GM21576 (cell line): ENCODE measurements at regions not wholly inside any gene's neighbourhood (a gene's known extent, or its start where the extent isn't known, plus 50 kb on each side); places are given as distances from the start of the nearest gene placed in this dataset.
A peak's percentile ranks its signal among the peaks of the same experiment; 100 is the strongest.
"Not testable (repeated sequence)": the region's sequence is repeated elsewhere in the genome, so short reads cannot be mapped to it uniquely, and the experiment has no call there.

Experiments
- ATAC-seq: cut with Tn5 transposase; IDR thresholded peaks from one replicate; pipeline ENCODE4 v1.9.1; 2021; ENCODE audit warnings: mild to moderate bottlenecking, moderate library complexity; ENCODE audit not compliant: unreplicated experiment

DNA sequence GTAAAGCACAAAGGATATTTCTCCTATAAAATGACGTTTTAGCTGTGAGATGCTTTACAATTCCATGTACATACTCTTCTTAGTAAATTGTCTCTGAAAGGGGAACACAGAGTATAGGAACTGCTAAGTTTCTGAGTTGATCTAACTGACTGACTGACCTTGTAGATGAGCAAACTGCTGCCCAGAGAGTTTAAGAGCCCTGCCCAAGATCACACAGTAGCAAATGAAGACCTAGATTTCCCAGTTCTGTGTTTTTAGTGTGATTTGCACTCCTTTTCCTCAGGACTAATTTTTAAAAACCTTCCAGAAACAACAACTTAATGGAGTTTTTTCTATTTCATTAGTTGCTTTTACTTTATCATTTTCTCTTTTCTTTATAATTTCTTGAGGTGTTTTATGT, 247.7 kb downstream of the PDCD6IP start:
- ATAC-seq, result no peak

DNA sequence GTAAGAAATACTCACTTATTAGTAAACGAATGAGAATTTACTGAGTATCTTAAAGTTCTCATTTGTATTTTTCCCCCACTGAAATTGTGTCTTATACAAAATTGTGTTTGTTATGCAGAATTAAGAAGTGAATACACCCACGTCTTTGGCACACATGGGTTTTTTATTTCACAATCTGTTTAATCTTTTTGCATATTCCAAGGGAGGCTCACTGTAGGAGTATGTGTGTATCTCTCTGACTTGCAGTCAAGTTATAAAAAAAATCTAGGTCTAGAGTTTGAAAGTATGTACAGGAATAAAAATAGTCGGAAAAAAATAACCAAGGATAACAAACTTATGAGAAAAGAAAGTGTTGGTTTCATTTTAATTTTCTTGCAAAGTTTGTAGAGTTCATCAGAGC, 255.2 kb downstream of the PDCD6IP start:
- no peak for ATAC-seq

DNA sequence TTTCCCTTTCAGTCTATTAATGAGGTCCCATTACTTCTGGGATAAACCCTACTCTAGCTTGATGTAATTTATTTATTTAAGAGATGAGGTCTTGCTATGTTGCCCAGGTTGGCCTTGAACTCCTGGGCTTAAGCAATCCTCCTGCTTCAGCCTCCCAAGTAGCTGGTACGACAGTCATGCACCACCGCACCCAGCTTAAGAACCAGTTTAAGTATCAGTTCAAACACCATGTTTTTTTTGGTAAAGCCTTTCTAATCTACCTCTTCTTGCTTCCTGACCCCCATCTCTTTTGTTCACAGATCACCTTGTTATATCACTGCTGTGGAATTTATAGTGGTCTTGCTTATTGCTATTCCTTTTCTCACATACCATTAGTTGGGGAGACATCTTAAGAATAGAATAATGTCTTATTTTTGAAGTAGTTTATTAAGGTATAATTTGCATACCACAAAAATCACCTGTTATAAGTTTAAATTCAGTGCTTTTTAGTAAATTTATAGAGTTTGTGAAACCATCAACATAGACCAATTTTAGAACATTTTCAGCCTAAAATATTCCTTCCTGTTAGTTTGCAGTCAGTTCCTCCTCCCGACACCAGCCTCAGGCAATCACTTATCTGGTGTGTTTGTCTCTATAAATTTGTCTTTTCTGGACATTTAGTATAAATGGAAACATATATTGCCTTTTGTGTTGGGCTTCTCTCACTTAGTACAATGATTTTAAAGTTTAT, 257.9 kb downstream of the PDCD6IP start:
- peak; percentile 7 for ATAC-seq

DNA sequence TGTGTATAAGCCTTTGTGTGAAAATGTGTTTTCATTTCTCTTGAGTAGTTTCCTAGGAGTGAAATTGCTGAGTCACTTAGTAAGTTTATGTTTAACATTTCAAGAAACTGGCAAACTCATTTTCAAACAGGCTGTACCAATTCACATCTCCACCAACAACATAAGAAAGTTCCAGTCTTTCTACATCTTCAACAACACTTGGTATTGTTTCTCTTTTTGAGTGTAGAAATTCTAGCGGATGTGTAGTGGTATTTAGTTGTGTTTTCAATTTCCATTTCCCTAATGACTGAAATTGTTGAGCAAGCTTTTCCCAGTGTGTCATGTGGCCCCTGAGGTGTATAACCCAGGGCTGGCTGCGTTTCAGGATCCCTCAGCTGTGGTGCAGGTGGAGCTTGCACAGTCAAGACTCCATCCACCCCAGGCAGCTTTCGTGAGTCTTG, 258.5 kb downstream of the PDCD6IP start:
- ATAC-seq, result peak; percentile 93

DNA sequence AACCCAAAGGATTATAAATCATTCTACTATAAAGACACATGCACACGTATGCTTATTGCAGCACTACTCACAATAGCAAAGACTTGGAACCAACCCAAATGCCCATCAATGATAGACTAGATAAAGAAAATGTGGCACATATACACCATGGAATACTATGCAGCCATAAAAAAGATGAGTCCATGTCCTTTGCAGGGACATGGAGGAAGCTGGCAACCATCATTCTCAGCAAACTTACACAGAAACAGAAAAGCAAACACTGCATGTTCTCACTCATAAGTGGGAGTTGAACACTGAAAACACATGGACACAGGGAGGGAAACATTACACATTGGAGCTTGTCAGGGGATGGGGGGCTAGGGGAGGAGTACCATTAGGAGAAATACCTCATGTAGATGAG, 262.6 kb downstream of the PDCD6IP start:
- ATAC-seq, result not testable (repeated sequence)

DNA sequence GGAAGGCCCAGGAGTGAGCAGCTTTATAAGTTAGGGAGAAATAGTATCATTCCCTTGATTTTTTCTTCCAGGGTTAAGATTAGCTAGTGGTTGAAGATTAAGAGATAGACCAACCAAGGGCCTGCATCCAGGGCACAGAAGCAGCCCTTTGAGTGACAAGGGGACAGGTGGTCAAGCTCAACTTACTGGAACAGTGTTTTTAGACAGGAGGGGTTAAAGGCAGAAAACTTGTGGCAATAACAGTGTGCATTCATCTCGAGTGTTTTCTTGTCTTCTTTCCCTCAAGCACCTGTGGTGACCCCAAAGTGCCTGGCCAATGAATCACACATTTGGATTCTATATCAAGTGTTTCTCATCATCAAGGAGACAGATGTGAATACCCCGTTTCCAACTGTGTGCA, 267.5 kb downstream of the PDCD6IP start:
- no peak for ATAC-seq

DNA sequence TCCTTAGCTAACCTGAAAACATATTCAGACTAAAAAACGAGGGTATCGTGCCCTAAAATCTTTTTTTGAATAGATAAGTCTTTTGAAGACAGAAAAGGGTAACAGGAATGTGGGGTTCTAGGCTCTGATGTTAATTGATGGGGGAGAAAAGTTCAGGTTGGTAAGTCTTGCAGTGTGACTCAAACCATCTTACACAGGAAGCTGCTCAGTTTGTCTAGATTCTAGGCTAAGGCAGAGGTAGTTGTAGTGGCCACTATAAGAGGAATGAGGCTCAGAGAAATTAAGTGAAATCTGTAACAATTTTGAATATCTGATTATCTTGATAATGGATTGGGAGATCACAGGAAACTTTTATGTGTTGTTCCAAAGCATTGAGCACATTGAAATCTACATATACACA, 267.9 kb downstream of the PDCD6IP start:
- no peak for ATAC-seq

DNA sequence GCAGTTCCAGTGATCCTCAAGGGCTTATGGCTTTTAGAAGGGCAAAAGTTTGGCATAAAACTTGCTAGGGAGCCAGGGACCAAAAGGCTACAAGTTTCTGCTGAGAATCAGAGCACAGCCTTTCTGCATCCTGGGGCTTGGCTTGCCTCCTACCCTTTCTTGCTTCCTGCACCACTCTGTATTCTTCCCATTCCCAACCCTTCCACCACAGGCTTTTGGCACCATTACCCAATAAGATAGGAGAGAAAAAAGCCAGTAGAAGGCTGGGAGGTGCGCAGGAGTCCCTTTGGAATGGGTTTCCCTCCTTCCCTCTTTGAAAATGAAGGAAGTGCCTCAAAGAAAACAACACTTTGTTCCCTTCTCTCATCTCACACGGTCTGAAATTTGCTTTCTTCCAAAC, 268.6 kb downstream of the PDCD6IP start:
- ATAC-seq, result no peak

DNA sequence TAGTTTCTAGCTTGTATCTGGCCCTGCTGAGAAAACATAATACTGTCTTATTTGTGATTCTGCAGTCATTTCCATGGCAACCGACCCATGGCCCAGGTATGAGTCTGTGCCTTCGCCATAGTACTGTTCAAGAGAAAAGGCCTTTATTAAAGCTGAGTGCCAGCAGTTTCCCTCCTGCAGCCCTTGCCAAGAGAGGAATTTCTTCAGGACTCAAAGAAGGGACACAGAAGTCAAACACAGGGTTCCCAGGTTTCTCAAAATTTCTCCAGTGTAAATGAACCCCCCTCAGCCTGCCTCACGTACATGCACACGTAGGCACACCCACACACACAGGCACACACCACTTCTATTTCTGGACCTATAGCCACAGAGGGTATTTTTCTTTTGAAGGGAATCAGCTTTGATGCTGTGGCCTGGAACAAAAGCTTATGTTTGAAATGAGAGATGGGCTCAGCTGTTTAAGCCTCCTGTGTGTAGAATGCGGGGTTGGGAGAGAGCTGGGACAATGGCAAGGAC, 269.2 kb downstream of the PDCD6IP start:
- ATAC-seq, result no peak

DNA sequence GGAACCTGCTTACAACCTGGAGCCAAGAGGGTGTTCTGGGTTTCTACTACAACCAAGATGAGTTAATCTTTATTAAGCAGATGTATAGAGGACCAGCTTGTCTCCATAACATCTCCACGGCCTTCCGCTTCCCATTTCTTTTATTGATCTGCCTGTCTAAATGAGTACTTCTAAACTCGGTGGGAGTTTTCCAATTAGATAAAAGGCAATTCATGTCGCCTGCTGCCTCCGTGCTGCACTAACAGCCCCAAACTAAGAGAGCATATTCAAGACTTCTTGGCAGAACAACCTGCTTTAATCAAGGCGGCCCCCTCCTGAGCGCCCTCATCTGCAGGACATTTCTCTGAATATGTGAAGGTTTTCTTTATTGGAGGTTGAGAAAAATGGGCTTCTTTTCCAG, 270.1 kb downstream of the PDCD6IP start:
- no peak for ATAC-seq

DNA sequence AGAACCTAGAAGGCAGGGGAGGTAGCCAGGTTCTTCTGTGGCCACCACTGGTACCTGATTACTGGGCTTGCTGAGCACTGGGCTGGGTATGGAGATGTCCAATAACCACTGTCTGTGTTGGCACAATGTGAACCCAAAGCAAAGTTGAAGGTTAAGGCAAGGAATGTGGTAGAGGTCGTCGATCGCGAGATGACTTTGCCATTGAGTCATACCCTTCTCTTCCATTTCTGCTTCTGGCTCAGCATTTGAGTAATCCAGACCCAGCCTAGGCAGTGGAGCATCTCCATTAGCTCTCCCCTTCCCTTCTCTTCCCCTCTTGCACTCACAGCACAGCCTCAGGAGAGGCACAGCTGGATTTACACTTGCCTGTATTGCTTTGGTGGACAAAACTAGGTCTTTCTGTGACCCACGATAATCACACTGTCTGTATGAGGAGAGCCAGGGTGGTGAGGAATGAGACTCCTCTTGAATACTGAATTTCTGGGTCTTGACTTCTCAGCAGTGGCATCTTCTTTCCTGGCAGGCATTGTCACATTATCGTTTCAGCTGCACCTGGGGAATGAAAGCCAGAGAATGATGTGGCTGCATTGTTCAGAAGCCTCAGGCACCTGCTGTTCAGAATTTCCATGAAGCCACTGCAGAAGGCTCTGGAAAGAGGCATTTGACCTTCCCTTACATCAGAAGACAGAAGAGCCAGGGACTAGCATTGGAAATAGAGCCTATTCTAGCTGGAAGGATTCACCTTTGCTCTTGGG, 272.6 kb downstream of the PDCD6IP start:
- ATAC-seq, result no peak

DNA sequence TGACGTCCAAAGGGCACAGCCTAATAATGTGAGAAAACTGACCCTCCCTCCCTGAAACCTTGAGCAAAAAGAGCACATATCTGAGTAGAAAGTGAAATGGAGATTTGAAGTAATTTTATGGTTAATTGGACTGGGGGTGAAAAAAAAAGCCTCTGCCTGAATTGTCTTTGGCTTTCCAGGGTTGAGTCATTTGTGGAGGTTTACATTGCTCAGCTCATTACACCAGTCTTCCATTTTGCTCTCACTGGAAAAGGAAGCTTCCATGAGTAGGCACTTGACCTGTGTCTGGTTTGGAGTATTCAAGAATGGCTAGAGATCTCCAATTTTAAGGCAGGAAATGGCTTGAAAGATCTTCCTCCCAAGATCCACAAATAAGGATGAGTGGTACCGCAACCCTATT, 273.9 kb downstream of the PDCD6IP start:
- no peak for ATAC-seq

DNA sequence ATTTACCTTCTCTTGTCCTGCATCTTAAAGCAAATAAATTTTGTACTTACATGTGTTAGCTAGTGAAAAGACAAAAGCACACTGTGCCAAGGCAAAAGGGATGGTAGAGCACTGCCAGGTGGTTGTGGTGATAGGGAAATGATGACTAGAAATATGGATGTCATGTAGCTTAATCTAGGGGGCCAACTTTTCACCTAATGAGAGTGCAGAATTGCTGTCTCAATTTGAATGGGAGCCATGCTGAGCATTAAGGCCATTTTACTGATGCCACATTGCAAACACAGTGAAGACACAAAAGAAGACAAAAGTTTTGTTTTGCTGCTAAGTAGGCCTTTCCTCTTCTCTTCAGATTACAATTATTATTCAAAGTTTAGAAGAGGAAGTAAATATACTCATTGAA, 274.7 kb downstream of the PDCD6IP start:
- no peak for ATAC-seq

DNA sequence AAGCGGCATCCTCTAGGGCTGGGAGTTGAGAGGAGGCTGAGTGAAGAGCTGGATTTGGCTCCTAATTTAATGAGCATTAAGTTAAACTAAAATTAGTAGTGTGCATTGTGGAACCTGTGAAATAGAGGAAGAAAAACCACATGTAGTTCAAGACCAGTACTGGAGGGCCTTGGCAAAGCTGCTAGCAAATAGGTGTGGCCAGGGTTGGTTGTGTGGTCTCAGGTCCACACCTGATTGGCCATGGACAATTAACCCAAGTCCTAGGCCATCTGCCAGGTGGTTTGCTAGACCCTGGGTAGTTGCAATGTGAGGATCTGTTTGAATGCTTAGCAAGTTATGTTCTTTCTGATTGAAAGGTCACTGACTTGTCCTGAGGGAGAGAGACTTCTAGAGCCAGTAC, 275.5 kb downstream of the PDCD6IP start:
- peak; percentile 41 for ATAC-seq

DNA sequence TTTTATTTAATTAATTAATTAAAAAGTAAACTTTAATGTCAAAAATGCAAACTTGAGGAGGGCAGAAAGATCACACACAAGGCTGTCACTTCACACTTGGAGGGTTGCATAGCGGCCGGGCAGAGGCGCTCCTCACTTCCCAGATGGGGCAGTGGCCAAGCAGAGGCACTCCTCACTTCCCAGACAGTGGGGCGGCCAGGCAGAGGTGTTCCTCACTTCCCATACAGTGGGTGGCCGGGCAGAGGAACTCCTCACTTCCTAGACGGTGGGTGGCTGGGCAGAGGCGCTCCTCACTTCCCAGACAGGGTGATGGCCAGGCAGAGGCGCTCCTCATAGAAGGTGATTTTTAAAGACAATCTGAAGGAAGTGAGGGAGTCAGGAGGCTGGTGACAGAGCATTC, 277.5 kb downstream of the PDCD6IP start:
- ATAC-seq, result no peak

DNA sequence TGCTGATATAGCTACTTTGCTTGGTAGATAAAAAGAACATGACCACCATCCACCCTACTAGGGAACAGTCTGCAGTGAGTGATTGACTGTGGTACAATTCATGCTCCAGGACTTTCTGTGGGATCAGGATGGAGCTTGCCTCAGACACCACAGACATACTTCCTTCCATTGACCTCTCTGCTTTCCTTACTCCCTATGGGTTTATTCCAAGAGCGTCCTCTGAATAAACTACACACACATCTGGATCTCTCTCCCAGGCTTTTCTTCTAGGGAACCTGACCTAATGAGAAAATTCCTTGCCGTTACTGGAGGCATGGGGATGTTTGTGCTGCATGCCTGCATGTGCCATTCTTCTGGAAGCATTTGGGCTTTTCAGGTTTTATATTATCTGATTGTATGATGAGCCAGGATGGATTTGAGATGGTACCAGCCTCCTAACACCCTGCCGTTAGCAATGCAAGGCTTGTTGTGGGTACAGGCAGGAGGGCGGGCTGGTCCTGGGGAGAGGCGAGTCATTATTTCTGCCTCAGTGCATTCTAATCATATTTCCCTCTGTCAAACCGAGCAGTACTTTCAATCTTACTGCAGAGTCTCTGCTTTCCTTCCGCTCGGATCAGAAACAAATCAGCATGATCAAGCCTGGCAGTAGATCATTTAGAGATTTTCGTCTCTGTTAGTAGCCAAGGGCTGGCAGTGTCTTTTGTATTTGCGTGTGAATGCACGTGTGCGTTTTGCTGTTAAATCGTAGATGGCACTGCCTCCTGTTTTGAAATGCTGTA, 279.2 kb downstream of the PDCD6IP start:
- peak; percentile 79 for ATAC-seq

DNA sequence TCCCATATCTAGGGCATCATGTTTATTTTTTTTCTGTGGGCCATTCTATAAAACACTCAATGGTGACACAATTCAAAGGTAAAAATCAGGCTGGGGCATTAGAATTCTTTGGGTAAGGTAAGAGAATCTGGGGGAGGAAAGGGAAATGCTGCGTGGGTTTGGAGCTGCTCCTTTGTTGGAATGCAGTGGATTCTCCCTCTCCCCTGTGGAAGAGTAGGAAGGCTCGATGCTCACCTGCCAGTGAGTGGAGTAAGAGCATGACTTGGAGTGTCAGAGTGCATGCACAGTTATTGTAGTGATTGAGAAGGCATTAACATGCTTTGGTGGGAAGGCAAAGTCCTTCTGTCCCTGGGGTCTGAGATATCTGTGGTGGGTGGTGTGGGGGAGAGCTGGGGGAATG, 280.0 kb downstream of the PDCD6IP start:
- ATAC-seq, result no peak

DNA sequence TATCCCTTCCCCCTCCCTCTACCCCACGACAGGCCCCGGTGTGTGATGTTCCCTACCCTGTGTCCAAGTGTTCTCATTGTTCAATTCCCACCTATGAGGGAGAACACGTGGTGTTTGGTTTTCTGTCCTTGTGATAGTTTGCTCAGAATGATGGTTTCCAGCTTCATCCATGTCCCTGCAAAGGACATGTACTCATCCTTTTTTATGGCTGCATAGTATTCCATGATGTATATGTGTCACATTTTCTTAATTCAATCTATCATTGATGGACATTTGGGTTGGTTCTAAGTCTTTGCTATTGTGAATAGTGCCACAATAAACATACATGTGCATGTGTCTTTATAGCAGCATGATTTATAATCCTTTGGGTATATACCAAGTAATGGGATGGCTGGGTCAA, 281.4 kb downstream of the PDCD6IP start:
- not testable (repeated sequence) for ATAC-seq

DNA sequence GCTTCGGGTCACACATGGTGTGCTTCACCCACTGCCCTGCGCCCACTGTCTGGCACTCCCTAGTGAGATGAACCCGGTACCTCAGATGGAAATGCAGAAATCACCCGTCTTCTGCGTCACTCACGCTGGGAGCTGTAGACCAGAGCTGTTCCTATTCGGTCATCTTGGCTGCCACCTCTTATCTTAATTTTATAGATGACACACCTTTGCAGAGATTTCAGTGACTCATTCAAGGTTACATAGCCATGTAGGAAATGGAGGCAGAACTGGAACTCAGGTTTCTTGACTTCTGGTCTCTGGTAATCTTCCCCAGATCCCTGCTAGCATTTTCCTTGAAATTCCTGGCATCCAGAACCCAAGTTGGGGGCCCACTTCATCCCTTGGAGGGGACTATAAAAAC, 291.9 kb downstream of the PDCD6IP start:
- not testable (repeated sequence) for ATAC-seq

DNA sequence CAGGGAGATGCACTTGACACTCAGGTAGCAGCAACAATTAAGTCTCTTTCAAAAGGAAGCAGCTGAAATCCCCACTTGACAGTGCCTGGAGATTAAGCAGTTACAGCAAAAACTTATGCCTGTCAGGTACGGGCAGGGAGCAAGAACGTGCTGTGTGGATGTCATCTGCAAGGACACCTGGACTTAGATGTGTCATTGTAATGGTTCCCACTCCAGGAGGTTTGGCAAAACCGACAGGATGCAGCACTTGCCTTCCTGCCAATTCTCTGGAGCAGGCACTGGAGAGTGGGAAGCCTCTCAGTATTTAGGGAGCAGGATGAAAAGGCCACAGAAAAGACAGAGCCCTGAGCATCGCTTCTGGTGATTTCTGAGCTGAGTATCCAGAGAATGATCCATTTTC, 292.4 kb downstream of the PDCD6IP start:
- no peak for ATAC-seq

DNA sequence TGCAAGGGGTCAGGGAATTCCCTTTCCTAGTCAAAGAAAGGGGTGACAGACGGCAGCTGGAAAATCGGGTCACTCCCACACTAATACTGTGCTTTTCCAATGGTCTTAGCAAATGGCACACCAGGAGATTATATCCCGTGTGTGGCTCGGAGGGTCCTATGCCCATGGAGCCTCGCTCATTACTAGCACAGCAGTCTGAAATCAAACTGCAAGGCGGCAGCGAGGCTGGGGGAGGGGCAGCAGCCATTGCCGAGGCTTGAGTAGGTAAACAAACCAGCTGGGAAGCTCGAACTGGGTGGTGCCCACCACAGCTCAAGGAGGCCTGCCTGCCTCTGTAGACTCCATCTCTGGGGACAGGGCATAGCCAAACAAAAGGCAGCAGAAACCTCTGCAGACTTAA, 295.9 kb downstream of the PDCD6IP start:
- ATAC-seq, result not testable (repeated sequence)
